22Rv1 (cell line): ENCODE measurements at regions not wholly inside any gene's neighbourhood (a gene's known extent, or its start where the extent isn't known, plus 50 kb on each side); places are given as distances from the start of the nearest gene placed in this dataset.

Experiments
- CTCF ChIP-seq: fragments of 450-650 bp; IDR thresholded peaks from 2 replicates; pipeline ENCODE4 v1.5.1; 2017; ENCODE audit warnings: mild to moderate bottlenecking
- ZFX ChIP-seq: fragments of 450-650 bp; IDR thresholded peaks from 2 replicates; pipeline ENCODE4 v1.6.1; 2017; ENCODE audit warnings: antibody characterized with exemption, borderline replicate concordance

GRCh38 chr11:134913999-134914590 lies 502.1 kb upstream of the B3GAT1 start:
- TF ChIP-seq CTCF (no peak), ZFX (no peak)
